ENCODE measurements at regions not wholly inside any gene's neighbourhood (a gene's known extent, or its start where the extent isn't known, plus 50 kb on each side); places are given as distances from the start of the nearest gene placed in this dataset.

- H3K36me3 Mint-ChIP-seq = peaks cover 5% of the 10 kb centered on the region
- POLR2A ChIA-PET = no interaction called here
Observed at GRCh38 chr5:52693836-52694235, 93.9 kb upstream of the ITGA1 start.

GRCh38 chr5:52694648-52695047, 93.1 kb upstream of the ITGA1 start:
- Mint-ChIP-seq H3K4me3 (no peak overlapping the region), H3K9me3 (no peaks in the 10 kb centered on the region), H3K4me1 (peaks cover 5% of the 10 kb centered on the region), H3K36me3 (peaks cover 5% of the 10 kb centered on the region), H3K27me3 (no peaks in the 10 kb centered on the region), H3K27ac (no peak overlapping the region)
- POLR2A ChIA-PET = no interaction called here
- ATAC-seq (ENCODE audit: low read depth) (no peak), DNase-seq (no peak)

More at GRCh38 chr5:52693836-52694235, 93.9 kb upstream of the ITGA1 start:
- DNase-seq (no peak), ATAC-seq (ENCODE audit: low read depth) (no peak)
- Mint-ChIP-seq H3K27me3 (no peaks in the 10 kb centered on the region), H3K9me3 (no peaks in the 10 kb centered on the region), H3K4me3 (no peak overlapping the region), H3K27ac (no peak overlapping the region), H3K4me1 (peaks cover 5% of the 10 kb centered on the region)

GRCh38 chr5:52702877-52703276, 84.8 kb upstream of the ITGA1 start:
- Mint-ChIP-seq H3K4me1 (peaks cover 27% of the 10 kb centered on the region), H3K36me3 (peaks cover 8% of the 10 kb centered on the region), H3K4me3 (no peak overlapping the region), H3K27me3 (peaks cover 4% of the 10 kb centered on the region), H3K27ac (no peak overlapping the region), H3K9me3 (peaks cover 2% of the 10 kb centered on the region)
- POLR2A ChIA-PET = no interaction called here
- ATAC-seq (ENCODE audit: low read depth) (no peak), DNase-seq (no peak)

GRCh38 chr5:52703321-52703720, 84.4 kb upstream of the ITGA1 start:
- H3K9me3 Mint-ChIP-seq = peaks cover 2% of the 10 kb centered on the region
- H3K4me1 Mint-ChIP-seq = peaks cover 30% of the 10 kb centered on the region
- peaks cover 8% of the 10 kb centered on the region for H3K36me3 Mint-ChIP-seq
- peaks cover 4% of the 10 kb centered on the region for H3K27me3 Mint-ChIP-seq
- no peak for ATAC-seq (ENCODE audit: low read depth)
- H3K27ac Mint-ChIP-seq = no peak overlapping the region
- H3K4me3 Mint-ChIP-seq = no peak overlapping the region
- DNase-seq = no peak
- POLR2A ChIA-PET = no interaction called here

- Mint-ChIP-seq H3K27ac (peak overlapping the region; percentile 26), H3K36me3 (peaks cover 8% of the 10 kb centered on the region), H3K9me3 (peaks cover 2% of the 10 kb centered on the region), H3K4me1 (peaks cover 53% of the 10 kb centered on the region), H3K27me3 (peaks cover 4% of the 10 kb centered on the region), H3K4me3 (peak overlapping the region; percentile 53)
- no peak for DNase-seq
- POLR2A ChIA-PET = interaction anchor here (0.7 kb wide), 1 partner anchor 120 kb away, joined by 4 read pairs; no protein-coding TSS in a partner anchor
- ATAC-seq (ENCODE audit: low read depth) = peak; percentile 29
Observed at GRCh38 chr5:52705720-52706119, 82.0 kb upstream of the ITGA1 start.

- peaks cover 59% of the 10 kb centered on the region for H3K4me1 Mint-ChIP-seq
Observed at GRCh38 chr5:52706775-52707174, 80.9 kb upstream of the ITGA1 start.

GRCh38 chr5:52707616-52708015, 80.1 kb upstream of the ITGA1 start:
- Mint-ChIP-seq H3K4me3 (no peak overlapping the region), H3K27ac (no peak overlapping the region), H3K9me3 (no peaks in the 10 kb centered on the region), H3K36me3 (peaks cover 8% of the 10 kb centered on the region), H3K27me3 (peaks cover 4% of the 10 kb centered on the region), H3K4me1 (peaks cover 61% of the 10 kb centered on the region)
- POLR2A ChIA-PET = interaction anchor here (0.8 kb wide), 1 partner anchor 36 kb away, joined by 3 read pairs; no protein-coding TSS in a partner anchor
- no peak for ATAC-seq (ENCODE audit: low read depth)
- DNase-seq = no peak

More at GRCh38 chr5:52706775-52707174, 80.9 kb upstream of the ITGA1 start:
- H3K27ac Mint-ChIP-seq = no peak overlapping the region
- H3K9me3 Mint-ChIP-seq = peaks cover 2% of the 10 kb centered on the region
- H3K36me3 Mint-ChIP-seq = peaks cover 8% of the 10 kb centered on the region
- ATAC-seq (ENCODE audit: low read depth) (no peak), DNase-seq (no peak)
- H3K27me3 Mint-ChIP-seq = peaks cover 4% of the 10 kb centered on the region
- POLR2A ChIA-PET = interaction anchor here (0.8 to 1.0 kb wide), 2 partner anchors 37 to 93 kb away, joined by 3 to 5 read pairs; no protein-coding TSS in a partner anchor
- no peak overlapping the region for H3K4me3 Mint-ChIP-seq

- H3K9me3 Mint-ChIP-seq = peaks cover 3% of the 10 kb centered on the region
- ATAC-seq (ENCODE audit: low read depth) (no peak), DNase-seq (no peak)
- peaks cover 62% of the 10 kb centered on the region for H3K4me1 Mint-ChIP-seq
- peak overlapping the region; percentile 14 for H3K4me3 Mint-ChIP-seq
- peaks cover 4% of the 10 kb centered on the region for H3K27me3 Mint-ChIP-seq
- no peak overlapping the region for H3K27ac Mint-ChIP-seq
- peaks cover 9% of the 10 kb centered on the region for H3K36me3 Mint-ChIP-seq
- POLR2A ChIA-PET = no interaction called here
Observed at GRCh38 chr5:52708463-52708862, 79.3 kb upstream of the ITGA1 start.

- Mint-ChIP-seq H3K4me3 (peak overlapping the region; percentile 63), H3K4me1 (peaks cover 61% of the 10 kb centered on the region), H3K27ac (peak overlapping the region; percentile 69), H3K27me3 (no peaks in the 10 kb centered on the region), H3K36me3 (peaks cover 7% of the 10 kb centered on the region), H3K9me3 (peaks cover 3% of the 10 kb centered on the region)
- DNase-seq (no peak), ATAC-seq (ENCODE audit: low read depth) (peak; percentile 65)
- POLR2A ChIA-PET = interaction anchor here (0.6 kb wide), 1 partner anchor 90 kb away, joined by 3 read pairs; no protein-coding TSS in a partner anchor
Observed at GRCh38 chr5:52709167-52709925, 78.4 kb upstream of the ITGA1 start.

- Mint-ChIP-seq H3K36me3 (peaks cover 7% of the 10 kb centered on the region), H3K27ac (peak overlapping the region; percentile 55), H3K4me1 (peaks cover 61% of the 10 kb centered on the region), H3K27me3 (no peaks in the 10 kb centered on the region), H3K9me3 (peaks cover 3% of the 10 kb centered on the region), H3K4me3 (peak overlapping the region; percentile 40)
- POLR2A ChIA-PET = interaction anchor here (0.7 kb wide), 1 partner anchor 64 kb away, joined by 3 read pairs; no protein-coding TSS in a partner anchor
- DNase-seq (no peak), ATAC-seq (ENCODE audit: low read depth) (no peak)
Observed at GRCh38 chr5:52710310-52710971, 77.3 kb upstream of the ITGA1 start.

GRCh38 chr5:52710972-52711596, 76.6 kb upstream of the ITGA1 start:
- DNase-seq = no peak
- Mint-ChIP-seq H3K9me3 (peaks cover 3% of the 10 kb centered on the region), H3K27me3 (no peaks in the 10 kb centered on the region), H3K4me1 (peaks cover 54% of the 10 kb centered on the region), H3K27ac (no peak overlapping the region), H3K4me3 (no peak overlapping the region), H3K36me3 (peaks cover 11% of the 10 kb centered on the region)
- POLR2A ChIA-PET = no interaction called here
- ATAC-seq (ENCODE audit: low read depth) = no peak

- Mint-ChIP-seq H3K27ac (no peak overlapping the region), H3K9me3 (peaks cover 12% of the 10 kb centered on the region), H3K27me3 (no peaks in the 10 kb centered on the region), H3K4me1 (peaks cover 43% of the 10 kb centered on the region), H3K36me3 (peaks cover 22% of the 10 kb centered on the region), H3K4me3 (no peak overlapping the region)
- no peak for DNase-seq
- POLR2A ChIA-PET = no interaction called here
- no peak for ATAC-seq (ENCODE audit: low read depth)
Observed at GRCh38 chr5:52712354-52712753, 75.4 kb upstream of the ITGA1 start.

GRCh38 chr5:52725065-52725746, 62.5 kb upstream of the ITGA1 start:
- DNase-seq = no peak
- H3K4me3 Mint-ChIP-seq = peak overlapping the region; percentile 80

More at GRCh38 chr5:52725065-52725746, 62.5 kb upstream of the ITGA1 start:
- no peaks in the 10 kb centered on the region for H3K27me3 Mint-ChIP-seq
- peaks cover 38% of the 10 kb centered on the region for H3K4me1 Mint-ChIP-seq
- POLR2A ChIA-PET = interaction anchor here (0.8 to 2.5 kb wide), 10 partner anchors 9 to 74 kb away, joined by 3 to 14 read pairs (median 5); partner anchors contain the start of genes ITGA1 and PELO
- ATAC-seq (ENCODE audit: low read depth) = peak; percentile 99
- peak overlapping the region; percentile 94 for H3K27ac Mint-ChIP-seq
- peaks cover 8% of the 10 kb centered on the region for H3K9me3 Mint-ChIP-seq
- H3K36me3 Mint-ChIP-seq = peaks cover 26% of the 10 kb centered on the region
